NAMALWA (cell line): ENCODE measurements at regions not wholly inside any gene's neighbourhood (a gene's known extent, or its start where the extent isn't known, plus 50 kb on each side); places are given as distances from the start of the nearest gene placed in this dataset.
A peak's percentile ranks its signal among the peaks of the same experiment; 100 is the strongest.

Experiments
- DNase-seq: peaks from one replicate; pipeline ENCODE4 v3.0.0-alpha.2; 2015; ENCODE audit warnings: low spot score

GRCh38 chr13:103349211-103349980, 283.2 kb upstream of the SLC10A2 start:
- no peak for DNase-seq

GRCh38 chr13:103335241-103335640, 269.0 kb upstream of the SLC10A2 start:
- DNase-seq = no peak

GRCh38 chr13:103331924-103332323, 265.7 kb upstream of the SLC10A2 start:
- DNase-seq = no peak

- no peak for DNase-seq
These were observed 262.7 kb upstream of the SLC10A2 start for GRCh38 chr13:103328899-103329298.

GRCh38 chr13:103326326-103326725, 260.1 kb upstream of the SLC10A2 start:
- no peak for DNase-seq

GRCh38 chr13:103325672-103326071, 259.5 kb upstream of the SLC10A2 start:
- no peak for DNase-seq

- DNase-seq = no peak
These were observed 258.4 kb upstream of the SLC10A2 start for GRCh38 chr13:103324641-103325040.

GRCh38 chr13:103315711-103316110, 249.5 kb upstream of the SLC10A2 start:
- no peak for DNase-seq

GRCh38 chr13:103312467-103312866, 246.2 kb upstream of the SLC10A2 start:
- no peak for DNase-seq

- no peak for DNase-seq
These were observed 242.4 kb upstream of the SLC10A2 start for GRCh38 chr13:103308667-103309066.

GRCh38 chr13:103306163-103306562, 239.9 kb upstream of the SLC10A2 start:
- DNase-seq = no peak

- no peak for DNase-seq
These were observed 236.9 kb upstream of the SLC10A2 start for GRCh38 chr13:103303078-103303651.

GRCh38 chr13:103302676-103303075, 236.5 kb upstream of the SLC10A2 start:
- DNase-seq = no peak

GRCh38 chr13:103299079-103299478, 232.9 kb upstream of the SLC10A2 start:
- DNase-seq = no peak

GRCh38 chr13:103297083-103297482, 230.9 kb upstream of the SLC10A2 start:
- DNase-seq = no peak

- DNase-seq = peak; percentile 41
These were observed 225.8 kb upstream of the SLC10A2 start for GRCh38 chr13:103291798-103292572.

GRCh38 chr13:103291226-103291625, 225.0 kb upstream of the SLC10A2 start:
- DNase-seq = no peak

GRCh38 chr13:103289681-103290080, 223.5 kb upstream of the SLC10A2 start:
- DNase-seq = no peak

GRCh38 chr13:103288114-103288513, 221.9 kb upstream of the SLC10A2 start:
- no peak for DNase-seq

- DNase-seq = no peak
These were observed 221.4 kb upstream of the SLC10A2 start for GRCh38 chr13:103287659-103288058.

GRCh38 chr13:103284466-103284865, 218.2 kb upstream of the SLC10A2 start:
- DNase-seq = no peak

GRCh38 chr13:103283451-103283820, 217.2 kb upstream of the SLC10A2 start:
- DNase-seq = no peak
